CD1c-positive myeloid dendritic cell (primary cell): ENCODE measurements at regions not wholly inside any gene's neighbourhood (a gene's known extent, or its start where the extent isn't known, plus 50 kb on each side); places are given as distances from the start of the nearest gene placed in this dataset.

ENCODE experiments used
- DNase-seq: peaks from one replicate; pipeline ENCODE4 v3.0.0-alpha.2; 2016; ENCODE audit errors: extremely low spot score

DNA sequence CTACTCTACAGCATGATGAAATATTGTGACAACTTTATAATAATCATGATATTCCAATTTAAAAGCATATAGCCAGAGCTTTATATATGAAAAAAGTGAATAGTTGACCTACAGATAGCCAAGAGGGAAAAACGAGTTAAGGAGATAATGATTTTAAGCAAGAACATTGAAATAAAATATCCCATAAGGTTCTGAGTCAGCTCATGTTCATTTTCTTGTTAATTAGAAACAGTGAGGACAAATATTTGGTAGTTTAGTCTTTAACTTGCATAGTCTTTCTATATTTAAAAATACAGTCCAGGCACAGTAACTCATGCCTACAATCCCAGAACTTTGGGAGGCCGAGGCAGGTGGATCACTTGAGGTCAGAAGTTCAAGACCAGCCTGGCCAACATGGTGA, 55.8 kb upstream of the CDH6 start:
- no peak for DNase-seq

DNA sequence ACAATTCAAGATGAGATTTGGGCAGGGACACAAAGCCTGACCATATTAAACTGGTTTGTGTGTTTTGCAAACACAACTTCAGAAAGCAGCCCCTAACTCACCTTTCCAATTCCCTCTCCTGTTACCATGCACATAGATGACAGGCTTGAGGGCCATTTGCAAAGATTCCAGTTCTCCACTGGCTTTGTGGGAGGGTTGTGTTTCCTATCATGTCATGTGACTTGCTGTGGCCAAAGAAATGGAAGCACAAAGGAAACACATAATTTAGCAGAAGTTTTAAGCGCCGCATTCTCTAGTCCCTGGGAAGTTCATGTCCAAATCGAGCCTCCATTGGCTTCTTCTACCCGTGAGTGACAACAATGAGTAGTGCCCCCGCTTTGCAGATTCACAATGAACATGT, 57.9 kb upstream of the CDH6 start:
- DNase-seq = no peak

DNA sequence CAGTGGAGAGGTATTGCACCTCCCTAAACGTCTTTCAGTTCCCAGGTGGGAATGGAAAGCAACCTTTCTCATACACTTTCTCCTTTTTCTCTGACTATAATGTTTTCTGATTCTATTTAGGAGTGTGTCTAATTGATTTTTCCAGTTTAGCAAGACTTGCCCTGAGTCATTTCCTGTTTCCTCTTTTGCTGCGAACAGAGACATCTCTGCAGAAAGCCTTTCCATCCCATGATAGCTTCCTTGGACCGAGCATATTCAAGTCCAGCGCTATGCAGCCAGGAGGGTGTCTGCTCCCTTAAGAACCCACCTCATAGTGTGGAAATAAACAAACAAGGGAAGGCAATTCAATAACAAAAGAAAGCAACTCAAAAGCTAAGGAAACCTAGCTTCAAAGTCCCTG, 60.0 kb upstream of the CDH6 start:
- DNase-seq = peak; percentile 12

DNA sequence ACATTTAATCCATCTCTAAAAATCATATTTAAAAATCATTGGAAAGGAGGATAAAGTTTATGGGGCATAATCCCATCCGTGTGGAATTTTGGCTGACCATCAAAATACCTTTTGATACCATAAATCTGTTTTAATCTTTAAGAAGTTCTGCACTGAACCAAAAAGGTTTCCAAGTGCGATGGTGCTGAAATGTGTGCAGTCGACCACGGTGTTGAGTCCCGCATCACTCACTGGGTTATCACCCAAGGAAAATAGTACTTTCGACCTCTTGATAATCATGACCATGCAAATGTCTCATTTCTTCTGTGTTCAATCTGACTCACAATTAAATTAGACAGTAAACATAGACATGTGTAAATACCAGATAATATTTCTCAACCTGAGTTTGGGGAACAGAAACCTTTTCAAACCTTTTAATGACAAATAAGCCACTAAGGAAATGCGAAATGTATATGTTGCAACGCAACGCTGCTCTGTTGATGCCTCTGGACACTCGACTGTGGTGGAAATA, 62.0 kb upstream of the CDH6 start:
- DNase-seq = peak; percentile 34

DNA sequence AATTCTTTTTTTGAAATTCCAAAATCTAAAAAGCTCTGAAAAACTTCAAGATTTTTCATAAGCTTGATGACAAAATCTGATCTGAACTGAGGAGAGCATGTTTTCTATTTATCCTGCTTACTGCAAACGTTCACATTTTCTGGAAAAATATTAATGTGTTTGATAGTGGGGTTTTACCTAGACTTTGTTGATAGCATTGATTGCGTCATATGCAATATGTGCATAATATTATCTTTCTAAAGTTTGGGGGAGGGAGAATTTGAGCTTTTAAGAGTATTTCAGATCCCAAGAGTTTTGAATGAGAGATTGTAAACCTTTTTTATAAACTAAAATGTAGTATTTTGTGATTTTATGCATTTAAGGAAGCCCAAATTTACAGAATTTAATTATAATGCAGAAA, 62.8 kb upstream of the CDH6 start:
- no peak for DNase-seq

DNA sequence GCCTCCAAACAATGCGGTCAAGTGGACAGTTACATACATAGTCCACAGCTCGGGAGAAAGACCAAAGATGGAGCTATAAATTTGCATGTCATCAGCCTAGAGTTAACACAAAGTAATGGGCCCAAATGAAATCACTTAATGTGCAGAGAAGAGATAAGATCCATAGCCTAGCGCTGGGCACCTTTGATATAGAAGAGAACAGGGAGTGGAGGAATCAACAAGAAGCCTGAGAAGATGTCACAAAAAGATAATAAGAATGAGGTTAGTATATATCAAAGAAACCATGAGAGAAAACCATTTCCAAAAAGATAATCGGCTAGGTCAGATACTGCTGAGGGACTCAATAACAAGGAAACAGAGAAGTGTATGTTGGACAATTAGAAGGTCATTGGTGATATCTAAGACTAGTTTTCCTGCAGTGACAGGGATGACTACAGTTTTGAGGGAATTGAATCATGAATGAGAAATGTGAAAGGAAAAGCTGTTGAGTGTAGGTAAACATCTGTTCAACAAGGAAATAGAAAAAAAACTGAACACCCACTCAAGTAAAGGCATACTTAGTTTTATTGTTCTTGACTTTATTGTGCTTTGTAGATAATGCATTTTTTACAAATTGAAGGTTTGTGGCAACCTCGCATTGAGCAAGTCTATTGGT, 68.7 kb upstream of the CDH6 start:
- DNase-seq = no peak

DNA sequence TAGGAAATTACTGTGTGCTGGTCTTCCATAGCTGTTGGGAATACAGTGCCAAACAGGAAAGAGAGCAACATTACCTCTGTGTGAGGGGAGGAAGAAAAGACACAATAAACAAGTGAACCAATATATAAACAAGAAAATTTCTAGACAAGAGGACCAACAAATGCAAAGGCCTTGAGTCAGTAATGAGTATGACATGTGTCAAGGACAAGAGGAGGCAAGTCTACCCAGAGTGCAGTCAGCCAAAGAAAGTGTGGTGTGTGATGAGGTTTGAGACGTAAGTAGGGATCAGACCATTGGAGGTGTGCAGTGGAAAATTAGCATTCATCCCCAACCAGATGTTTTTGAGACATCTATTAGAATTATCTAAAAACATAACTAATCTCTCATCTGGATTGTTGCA, 69.5 kb upstream of the CDH6 start:
- no peak for DNase-seq

DNA sequence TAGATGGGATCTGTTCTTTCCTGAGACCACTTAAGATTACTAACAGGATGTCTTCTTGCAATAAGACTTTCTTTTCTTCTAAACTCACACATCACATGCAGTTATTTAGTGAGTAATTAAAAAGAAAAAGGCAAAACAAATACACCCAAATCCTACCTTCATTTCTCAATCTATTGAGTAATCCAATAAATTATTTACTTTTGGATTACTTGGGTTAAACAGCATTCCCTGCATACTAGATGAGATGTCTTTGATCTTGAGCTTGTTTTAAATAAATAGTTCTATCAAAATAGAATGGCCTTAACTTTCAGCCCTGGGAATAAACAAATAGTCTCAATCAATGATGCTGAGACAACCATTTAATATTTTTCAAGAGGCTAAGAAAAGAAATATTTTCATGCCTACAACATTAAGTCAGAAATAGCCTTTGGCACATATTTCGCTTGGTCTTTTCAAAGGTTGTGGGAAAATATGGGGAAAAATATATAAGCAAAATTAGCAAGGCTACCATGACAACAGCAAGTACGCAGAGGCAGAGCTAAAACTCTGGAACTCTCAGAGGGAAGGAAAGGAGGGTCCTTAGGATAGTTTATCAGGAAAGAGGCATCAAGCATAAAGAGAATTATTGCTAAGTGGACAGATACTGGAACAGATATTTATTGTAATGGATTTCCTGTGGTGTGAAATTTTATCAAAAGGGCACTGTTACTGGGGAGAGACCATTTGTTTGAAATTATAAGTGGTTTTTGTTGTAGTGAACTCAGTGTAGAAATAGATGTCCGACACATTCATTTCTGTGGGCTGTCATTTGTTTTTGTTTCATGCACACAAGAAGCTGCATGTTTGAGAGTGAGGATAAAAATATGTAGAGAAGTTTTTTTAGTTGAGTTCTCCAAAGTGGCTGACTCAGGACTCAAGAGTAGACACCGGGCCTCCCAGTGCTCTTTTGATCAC, 70.2 kb upstream of the CDH6 start:
- no peak for DNase-seq

DNA sequence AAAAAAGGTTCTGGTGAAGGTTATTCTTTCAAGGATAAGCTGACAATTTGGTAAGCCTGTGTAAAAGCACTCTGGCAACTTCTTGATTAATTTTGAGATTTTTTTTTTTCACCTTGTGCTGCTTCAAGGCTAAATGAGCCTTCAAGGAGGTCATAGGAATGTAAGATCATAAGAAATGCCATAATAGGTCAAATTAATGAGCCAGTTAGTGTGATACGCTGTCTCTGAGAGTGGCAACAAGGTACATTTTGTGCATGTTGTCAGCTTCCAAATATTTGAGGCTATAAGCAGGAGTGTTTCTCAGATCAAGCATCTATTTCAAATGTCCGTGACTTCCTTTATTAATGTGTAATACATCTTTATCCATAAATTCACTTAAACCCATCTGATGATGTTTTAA, 72.3 kb upstream of the CDH6 start:
- no peak for DNase-seq

DNA sequence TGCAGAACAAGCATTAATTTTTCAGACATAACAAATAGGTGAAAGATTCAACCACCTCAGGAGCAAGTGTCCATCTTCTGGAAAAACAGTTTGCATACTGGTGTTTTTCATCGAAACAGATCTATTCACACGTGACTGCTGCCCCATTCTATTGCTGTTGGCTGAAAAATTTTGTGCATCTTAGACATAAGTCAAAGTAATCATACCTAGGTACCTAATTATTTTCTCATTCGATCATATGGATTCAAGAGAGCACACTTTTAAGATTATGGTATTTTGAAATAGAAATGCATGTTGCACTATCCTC, 72.9 kb upstream of the CDH6 start:
- DNase-seq = no peak

DNA sequence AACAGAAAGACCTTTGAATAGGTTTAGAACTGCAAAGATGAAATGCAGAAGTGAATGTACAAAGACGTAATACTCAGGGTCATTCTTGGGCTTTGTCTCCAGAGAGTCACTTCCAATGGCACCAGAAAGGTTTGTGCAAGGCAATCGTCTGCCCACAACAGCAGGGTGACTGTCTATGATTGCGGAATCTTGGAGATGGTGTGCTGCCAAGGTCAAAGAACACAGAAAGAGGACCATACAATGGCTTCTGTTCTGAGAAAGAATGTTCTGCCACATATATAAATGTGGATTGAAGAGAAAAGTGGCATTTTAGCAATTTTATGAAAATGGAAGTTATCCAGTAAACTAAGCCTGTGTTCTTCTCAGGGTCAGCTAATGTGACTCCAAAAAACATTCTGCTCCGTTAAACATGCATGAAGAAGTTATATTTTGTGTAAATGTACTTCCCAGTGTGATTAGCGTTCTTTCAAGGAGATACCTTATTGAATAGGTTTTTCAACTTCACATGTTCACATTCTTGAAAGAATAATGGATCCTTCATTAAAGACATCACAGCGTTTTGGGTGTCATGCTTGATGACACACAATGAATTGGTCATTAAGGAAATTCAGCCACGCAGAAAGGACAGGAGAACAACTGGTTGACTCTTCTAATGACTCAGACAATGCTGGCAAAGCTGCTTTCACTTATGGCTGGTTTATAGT, 73.4 kb upstream of the CDH6 start:
- DNase-seq = no peak

DNA sequence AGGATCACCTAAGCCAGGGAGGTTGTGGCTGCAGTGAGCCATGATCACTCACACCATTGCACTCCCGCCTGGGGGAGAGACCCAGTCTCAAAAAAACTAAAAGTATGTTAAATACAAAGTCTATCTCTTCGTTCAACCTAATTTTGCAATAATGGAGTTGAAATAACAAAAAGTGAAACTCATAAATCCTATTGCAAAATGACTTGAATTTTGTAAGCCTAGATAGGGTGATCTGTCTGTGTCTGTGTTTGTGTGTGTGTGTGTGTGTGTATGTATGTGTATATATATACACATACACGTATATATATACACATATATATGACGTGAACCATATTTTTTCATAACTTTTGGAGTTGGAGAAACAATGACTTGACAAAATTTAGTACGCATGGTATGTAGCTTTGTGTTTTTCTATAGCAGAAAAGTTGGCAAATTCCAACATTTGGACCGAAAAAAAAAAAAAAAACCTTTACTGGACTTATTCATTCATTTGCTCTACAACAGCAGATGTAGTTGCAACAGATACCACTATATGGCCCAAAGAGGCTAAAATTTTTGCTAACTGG, 76.9 kb upstream of the CDH6 start:
- no peak for DNase-seq

DNA sequence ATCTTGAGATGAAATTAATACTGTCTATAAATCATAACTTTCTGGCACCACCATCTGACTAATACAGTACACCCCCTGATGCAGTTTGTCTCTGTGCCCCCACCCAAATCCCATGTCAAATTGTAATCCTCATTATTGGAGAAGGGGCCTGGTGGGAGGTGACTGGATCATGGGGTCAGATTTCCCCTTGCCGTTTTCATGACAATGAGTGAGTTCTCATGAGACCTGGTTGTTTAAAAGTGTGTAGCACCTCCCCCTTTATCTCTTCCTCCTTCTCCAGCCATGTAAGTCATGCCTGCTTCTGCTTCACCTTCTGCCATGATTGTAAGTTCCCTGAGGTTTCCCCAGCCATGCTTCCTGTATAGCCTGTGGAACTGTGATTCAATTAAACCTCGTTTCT, 78.7 kb upstream of the CDH6 start:
- no peak for DNase-seq

DNA sequence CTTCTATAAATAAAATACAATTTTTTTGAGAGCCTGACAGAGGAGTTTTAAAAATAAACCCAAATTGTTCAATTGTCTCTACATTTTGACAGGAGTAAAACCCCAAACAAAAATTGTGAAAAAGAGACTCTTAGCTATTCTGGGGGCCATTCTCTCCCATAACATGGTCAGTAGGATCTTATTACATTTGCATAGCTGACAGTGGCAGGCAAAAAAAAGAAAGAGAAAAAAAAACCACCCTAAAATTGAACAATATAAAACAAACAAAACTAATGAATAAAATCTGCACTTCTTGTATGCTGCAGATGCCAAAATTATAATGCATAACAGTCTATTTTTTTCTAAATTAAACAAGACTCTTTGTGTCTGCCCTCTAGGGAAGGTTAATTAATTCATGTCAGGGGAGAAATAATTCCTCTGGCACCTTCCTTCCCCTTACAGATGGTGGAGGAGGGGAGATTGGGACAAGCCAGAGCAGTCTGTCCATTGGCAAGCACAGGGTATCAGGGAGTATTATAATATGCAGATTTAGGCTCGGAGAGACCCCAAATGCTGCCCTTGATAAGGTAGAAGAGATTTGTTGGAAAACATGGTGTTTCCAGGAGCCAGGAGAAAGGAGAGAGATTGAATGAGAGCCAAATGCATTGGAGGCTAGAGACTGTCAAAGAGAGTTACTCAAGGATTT, 79.7 kb upstream of the CDH6 start:
- DNase-seq = no peak

DNA sequence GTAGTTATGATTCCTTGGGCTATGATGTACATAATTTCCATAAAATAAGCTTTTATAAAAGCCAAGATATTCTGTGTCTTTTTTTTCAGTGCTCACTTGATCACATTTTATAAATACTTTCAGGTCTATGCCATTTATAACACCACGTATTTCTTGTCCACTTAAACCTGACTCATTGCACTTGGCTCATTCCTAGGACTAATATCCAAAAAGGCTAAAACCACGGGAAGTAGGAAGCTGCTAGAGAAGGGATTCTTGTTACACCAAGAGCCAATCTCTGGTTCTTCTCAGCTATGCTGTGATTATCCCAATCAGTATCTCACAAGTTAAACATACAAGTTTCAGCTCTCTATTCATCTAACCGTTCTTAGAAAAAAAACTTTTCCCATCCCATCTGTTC, 80.4 kb upstream of the CDH6 start:
- DNase-seq = no peak

DNA sequence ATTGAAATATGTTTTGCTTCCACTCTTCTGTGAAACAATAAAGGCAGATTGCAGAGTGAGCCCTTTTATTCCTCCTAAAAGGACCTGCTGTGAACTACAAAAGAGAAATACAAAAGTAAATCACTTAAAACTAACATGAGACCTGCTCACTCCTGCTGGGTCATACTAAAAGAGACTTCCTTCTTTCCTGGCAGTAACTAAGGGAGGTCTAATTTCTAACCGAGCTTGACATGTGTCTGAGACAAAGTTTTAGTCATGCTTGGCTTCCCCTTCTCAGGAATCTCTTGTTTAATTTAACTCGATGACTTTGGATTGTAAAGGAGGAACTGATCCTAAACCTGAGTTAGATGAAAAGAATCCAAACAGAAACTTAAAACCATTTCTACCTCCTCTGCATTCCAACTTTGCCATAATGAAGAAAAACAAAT, 86.4 kb upstream of the CDH6 start:
- no peak for DNase-seq

DNA sequence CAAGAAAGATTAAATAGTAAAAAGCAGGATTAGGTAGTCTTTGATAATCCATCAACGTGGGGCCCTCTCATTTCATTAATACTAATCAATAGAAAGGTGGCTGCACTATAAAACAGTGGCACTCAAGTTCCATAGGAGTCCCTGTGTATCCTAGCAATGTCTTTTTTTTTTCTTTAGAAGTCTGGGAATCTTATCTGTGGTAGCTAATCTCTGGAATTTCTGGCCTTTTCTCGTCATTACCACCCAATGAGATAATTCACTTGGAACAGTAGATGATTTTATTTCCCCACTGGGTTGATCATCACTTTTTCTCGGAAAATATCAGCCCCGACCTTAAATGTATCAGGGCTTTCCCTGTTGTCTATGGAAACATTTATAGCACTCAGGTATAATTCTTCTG, 86.8 kb upstream of the CDH6 start:
- no peak for DNase-seq

DNA sequence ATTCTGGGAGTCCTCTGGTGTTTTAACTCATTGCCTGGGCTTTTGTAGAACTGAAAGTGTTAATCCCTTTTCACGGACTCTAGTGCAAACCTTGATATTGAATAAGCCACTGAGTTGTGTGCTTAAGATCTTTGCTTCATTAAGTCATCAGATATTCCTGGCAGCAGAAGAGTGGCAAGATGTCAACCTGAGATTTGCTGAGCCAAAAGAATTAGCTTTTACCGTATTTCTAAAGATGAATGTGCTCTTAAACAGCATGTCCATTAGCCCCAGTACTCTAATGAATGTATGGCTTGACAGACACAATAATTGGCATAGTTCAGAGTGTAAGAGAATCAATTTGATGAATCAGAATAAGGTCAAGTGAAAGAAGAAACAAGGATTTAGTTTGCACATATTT, 87.2 kb upstream of the CDH6 start:
- DNase-seq = no peak

DNA sequence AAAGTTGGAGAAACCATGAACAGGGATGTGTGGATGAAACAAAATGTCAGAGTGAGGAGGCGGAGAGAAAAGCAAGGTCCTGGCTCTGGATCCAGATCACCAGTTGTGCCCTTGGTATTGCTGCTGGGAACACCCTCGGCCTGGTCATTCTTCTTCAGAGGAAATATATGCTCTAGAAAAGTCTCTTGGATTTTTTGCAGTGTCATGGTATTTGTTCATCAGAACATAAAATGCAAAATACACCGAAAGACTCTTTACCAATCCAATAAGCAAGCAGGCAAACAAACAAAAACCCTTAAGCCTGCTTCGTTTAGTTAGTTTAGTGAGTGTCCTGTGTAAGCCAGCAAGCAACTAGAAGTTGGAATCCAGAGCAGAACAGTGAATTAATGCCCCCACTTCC, 88.7 kb upstream of the CDH6 start:
- no peak for DNase-seq

DNA sequence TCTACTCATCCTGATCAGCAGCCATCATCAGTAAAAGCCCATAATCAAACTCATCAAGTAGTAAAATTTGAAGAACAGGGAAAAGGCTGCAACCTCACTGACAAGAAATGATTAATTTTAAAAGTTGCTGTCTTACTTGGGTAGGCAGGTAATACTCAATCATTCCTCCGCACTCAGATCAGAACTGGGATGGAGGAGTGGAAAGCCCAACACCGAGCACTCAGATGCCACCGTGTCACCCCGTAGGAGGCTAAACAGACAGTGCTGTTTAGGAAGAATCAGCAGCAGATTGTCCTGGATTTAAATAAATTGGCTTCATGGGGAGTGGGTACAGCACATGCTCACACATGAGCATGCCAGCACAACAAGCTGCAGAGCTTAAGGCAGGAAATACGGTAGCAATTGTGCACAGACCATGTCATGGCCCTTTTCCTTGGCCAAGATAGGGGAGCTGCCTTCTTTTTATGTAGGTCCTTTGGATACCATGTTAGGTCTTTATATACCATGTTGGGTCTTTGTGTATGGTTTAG, 92.6 kb upstream of the CDH6 start:
- no peak for DNase-seq

DNA sequence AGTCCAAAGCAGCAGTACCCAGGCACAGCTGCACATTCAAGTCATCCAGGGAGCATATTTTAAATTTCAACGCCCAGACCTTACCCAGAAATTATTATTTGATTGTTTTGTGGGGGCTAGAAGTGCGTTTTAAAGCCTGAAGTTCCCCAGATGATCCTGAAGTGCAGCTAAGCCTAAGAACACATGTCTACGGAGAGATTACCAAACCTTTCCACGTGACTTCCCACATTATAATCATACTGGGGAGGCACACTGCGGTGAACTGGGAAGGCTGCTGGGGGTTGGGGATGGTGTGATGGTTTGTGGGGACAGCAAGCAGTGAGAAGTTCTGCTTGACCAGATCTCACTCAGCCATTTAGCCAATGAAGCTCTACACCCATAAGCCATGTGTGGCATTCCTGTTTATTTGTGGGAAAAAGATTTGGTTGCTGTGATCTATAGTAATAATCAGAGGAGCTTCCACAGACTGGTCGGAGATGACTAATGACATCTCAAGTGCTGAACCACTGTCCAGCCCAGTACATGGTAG, 93.4 kb upstream of the CDH6 start:
- DNase-seq = no peak
